Ovary (tissue), 3 donors: ENCODE measurements at regions not wholly inside any gene's neighbourhood (a gene's known extent, or its start where the extent isn't known, plus 50 kb on each side); places are given as distances from the start of the nearest gene placed in this dataset.

Source experiments
- EP300 ChIP-seq: sonication (generic); formaldehyde crosslinking; IDR thresholded peaks from one replicate; pipeline ENCODE4 v1.6.1; 2017; ENCODE audit warnings: antibody characterized with exemption
- POLR2A ChIP-seq: fragments of 450-650 bp; IDR thresholded peaks from one replicate; pipeline ENCODE4 v1.6.1; 2017; ENCODE audit warnings: antibody characterized with exemption, mild to moderate bottlenecking, moderate library complexity
- TF ChIP-seq, protein P1 (sequence below), 3 donors: fragments of 450-650 bp in 2 of 3; fragments of 200-600 bp in 1 of 3; IDR thresholded peaks; one replicate each; pipeline versions ENCODE4 v1.5.1 to v1.8.0; 2016 to 2022; ENCODE audit warnings: antibody characterized with exemption in 3 of 3, mild to moderate bottlenecking in 1 of 3
- donor health status: DM: no; HTN: no; CAD: no.

DNA sequence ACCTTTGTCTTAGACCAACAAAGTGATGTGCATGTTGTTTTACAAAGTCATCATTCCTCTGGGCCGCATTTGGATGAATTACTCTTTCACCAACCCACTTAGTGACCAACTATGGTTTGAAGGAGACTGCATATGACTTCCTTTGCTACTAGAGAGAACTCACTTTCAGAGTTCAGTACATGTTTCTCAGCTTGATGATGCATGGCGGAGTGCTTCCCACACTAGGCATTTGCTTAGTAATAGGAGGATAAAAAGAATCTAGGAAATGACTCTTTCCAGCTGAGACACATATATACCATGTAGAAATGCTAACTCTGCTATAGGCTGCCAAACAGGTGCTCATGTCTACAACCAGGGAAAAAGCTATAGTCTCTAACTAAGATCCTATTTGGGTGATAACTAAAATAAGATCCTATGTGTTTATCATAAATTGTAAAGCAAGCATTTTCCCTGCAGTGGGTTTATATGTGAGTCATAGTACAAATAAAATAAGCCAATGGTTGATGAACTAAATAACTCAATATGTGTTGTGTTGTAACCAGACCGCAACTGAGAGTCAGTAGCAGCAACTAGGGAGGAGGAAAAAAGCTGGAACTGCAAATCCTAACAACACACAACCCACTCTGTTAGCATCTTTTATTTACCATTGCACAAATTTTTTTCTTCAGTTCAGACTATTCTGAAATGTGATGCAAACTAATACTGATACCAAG lies 87.2 kb downstream of the TSPAN8 start:
- TF ChIP-seq, protein P1, sequence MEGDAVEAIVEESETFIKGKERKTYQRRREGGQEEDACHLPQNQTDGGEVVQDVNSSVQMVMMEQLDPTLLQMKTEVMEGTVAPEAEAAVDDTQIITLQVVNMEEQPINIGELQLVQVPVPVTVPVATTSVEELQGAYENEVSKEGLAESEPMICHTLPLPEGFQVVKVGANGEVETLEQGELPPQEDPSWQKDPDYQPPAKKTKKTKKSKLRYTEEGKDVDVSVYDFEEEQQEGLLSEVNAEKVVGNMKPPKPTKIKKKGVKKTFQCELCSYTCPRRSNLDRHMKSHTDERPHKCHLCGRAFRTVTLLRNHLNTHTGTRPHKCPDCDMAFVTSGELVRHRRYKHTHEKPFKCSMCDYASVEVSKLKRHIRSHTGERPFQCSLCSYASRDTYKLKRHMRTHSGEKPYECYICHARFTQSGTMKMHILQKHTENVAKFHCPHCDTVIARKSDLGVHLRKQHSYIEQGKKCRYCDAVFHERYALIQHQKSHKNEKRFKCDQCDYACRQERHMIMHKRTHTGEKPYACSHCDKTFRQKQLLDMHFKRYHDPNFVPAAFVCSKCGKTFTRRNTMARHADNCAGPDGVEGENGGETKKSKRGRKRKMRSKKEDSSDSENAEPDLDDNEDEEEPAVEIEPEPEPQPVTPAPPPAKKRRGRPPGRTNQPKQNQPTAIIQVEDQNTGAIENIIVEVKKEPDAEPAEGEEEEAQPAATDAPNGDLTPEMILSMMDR (IDR thresholded peaks at IDR 0.05): no peak
- TF ChIP-seq EP300: no peak
- no peak for TF ChIP-seq POLR2A
